ENCODE measurements at regions not wholly inside any gene's neighbourhood (a gene's known extent, or its start where the extent isn't known, plus 50 kb on each side); places are given as distances from the start of the nearest gene placed in this dataset.
"Not testable (repeated sequence)": the region's sequence is repeated elsewhere in the genome, so short reads cannot be mapped to it uniquely, and the experiment has no call there.

DNA sequence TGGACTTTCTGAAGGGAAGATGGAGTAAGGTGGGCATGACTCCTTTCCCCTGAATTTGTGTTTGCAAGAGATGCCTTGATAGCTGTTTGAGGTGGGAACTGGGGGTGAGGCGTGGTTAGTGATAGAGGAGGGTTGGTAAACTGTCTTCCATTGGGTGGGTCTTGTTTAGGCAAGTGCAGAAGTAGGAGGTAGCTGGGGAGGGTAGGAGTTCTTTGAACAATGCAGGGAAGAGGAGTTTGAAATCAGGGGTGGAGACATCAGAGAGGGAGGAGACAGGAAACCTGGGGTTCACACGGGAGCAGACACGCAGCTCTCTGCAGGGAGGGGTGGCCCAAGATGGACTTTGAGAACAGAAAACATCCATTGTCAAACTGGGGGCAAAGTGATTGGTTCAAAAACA lies 267.1 kb downstream of the TSN start:
- no peak for DNase-seq

DNA sequence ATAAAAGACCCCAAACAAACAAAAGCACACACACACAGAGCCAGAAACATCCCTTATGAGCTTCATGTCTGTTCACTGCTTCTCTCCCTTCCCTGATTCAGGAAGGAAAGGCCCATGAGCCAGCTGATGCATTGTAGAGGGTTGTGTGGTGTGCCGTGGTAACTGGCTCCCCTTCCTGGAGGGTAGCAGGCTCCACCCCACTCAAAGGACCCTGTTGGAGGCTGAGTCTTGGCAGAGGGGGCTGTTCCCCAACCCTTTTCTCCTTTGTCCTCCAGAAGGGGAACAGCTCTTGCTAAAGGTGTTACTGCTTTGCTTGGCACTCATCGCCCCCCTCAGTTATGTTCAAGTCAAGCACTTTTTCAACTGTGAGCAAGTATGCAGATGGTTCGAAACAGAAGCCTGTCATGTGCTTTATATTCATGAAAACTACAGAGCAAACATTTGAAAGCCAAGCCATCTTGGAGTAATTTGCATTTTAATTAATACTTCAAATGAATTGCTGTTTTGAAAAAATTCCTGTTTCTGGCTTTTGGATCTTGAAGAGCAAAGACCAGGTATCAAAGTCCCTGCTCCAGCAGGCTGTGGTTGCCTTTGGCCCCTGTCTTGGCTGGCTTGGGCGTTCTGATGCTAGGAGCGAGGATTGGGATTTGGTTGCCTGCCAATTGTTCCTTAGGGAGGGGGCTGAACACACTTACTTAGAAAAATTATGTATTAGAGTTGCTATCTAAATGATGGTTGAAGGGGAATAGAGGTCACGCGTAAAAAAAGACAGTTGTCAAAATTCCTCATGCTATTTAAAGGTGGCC lies 267.8 kb downstream of the TSN start:
- peak; percentile 3 for DNase-seq

DNA sequence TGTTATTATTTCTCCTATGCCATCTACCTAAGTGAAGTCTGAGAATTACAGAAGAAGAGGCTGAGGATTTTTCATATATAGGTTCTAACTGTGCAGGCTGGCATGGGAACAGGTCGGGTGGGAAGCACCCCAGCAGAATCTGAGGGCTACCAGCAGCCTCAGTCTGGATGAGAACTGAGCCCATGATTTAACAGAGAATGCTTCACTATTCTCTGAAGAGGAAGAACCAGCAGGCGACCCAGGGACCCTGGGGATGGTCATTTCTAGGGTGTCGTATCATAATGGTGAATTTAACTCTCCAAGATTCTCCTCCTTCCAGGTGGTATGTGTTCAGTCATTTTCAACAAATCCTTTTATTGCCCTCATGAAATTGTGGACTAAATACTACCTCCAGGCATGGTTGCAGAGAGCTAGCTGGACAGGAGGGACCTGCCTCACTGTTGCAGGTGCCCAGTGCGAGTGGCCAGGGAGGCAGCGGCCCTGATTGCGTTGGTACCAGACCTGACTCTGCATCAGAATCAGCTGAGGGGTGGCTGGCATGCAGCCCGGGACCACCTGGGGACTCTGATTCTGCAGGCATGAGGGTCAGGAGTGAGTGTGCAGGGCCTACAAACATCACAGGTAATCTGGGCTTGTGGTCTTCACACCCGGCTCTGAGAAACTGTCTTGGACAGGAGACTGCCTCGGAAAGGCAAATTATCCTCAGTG lies 272.2 kb downstream of the TSN start:
- DNase-seq, result no peak

DNA sequence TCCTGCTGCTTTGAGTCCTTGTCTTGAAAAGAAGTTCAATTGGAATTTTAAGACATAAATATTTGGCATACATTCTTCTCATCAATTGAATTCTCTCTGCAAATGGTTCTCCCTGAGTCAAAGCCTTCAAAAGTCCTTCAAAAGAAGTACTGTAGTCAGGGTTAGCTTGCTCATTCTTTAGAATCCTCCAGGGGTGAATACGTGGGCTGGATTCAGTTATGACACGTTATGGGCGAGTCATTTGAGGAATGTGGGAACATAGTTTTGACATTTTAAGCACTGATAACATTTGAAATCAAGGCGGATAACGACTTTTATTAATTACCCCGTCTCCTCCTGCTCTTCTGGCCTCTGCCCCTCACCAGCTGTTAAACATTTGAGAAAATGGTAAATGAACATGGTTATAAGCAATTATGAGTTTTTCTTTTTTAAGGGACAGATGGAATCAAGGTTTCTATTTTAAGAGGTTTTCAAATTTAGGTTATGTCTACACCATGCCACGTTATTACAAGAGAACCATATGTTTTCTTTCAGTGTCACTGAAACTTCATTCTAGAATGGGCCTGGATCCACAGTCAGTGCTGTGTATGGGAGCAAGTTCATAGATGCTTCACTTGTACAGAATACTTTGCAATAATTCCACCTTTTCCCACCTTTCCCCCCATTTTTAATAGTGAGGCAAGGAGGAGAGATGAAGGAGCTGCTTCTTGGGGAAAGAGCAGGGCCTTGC lies 273.1 kb downstream of the TSN start:
- no peak for DNase-seq

DNA sequence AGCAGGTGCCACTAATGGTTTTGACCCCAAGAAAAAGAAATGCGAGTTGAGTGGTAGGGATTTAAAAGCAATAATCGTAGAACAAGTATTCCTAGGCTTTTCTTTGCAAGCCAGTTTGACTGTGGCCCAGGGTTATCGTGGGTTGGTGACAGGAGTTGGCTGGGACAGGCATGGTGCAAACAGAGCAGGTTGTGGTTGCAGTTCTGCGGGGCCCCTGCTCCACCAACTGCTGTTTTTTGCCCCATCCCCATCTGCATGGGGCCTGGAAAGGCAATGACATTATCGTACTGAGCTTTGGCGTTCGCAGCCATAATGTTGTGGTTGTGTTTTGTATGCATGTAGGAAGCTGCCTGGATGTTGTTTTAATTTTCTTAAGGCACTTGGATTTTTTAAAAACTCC lies 274.0 kb downstream of the TSN start:
- no peak for DNase-seq

- no peak for DNase-seq
Observed at GRCh38 chr2:122029945-122030344, 274.5 kb downstream of the TSN start.

GRCh38 chr2:122031544-122032263 lies 276.3 kb downstream of the TSN start:
- DNase-seq, result no peak

DNA sequence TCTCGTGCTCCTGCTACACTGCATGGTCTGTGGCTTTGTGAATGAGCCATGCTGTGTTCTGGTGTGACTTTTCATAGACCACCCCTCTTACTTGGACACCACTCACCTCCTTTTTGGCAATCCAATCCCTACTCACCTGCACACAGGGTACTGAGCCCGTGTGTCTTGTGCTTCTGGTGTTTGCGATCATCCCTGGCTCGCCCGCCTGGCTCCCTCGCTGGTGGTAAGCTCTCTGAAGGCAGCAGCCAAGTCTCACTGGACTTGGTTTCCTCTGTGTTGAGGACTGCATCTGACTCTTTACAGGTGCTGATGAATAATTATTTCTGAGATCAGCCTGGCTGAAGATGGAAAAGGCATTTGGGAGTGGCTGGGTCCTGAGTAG lies 276.8 kb downstream of the TSN start:
- no peak for DNase-seq

GRCh38 chr2:122033778-122034177 lies 278.3 kb downstream of the TSN start:
- no peak for DNase-seq

- DNase-seq, result no peak
Observed at GRCh38 chr2:122034344-122034743, 278.9 kb downstream of the TSN start.

DNA sequence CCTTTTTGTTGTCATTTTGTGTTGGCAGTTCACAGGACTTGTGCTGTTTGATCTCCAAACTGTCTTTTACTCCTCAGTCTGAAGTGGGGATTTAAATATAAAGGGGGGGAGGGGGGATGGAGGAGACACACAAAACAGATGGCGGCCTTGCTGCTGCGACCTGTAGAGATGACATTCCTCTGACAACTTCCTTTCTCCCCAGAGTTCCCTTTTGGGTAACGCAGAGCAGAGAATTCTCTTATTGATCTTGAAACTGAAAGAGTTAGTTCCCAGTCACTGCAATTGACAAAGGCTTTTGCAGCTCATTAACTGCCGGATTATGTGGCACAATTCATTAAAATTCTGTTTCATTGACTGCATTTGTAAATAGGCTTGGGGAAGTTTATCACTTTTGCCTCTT lies 279.3 kb downstream of the TSN start:
- DNase-seq, result no peak

DNA sequence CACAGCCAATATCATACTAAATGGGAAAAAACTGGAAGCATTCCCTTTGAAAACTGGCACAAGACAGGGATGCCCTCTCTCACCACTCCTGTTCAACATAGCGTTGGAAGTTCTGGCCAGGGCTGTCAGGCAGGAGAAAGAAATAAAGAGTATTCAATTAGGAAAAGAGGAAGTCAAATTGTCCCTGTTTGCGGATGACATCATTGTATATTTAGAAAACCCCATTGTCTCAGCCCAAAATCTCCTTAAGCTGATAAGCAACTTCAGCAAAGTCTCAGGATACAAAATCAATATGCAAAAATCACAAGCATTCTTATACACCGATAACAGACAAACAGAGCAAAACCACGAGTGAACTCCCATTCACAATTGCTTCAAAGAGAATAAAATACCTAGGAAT lies 283.4 kb downstream of the TSN start:
- DNase-seq, result not testable (repeated sequence)

DNA sequence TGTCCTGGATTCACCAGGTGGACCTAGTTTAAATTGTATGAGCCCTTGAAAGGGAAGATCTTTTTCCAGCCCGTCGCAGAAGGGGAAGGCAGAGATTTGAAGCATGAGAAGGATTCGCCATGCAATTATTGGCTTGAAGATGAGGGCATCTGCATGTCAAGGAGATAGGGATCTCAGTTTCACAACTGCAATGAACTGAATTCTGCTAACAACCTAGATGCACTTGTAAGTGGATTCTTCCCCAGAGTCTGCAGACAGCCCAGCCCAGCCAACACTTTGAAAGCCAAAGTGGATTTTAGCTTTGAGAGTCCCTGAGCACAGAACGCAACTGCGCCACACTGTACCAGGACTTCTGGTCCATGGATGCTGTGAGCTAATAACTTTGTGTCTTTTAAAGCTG lies 286.0 kb downstream of the TSN start:
- no peak for DNase-seq

- not testable (repeated sequence) for DNase-seq
Observed at GRCh38 chr2:122051659-122052058, 296.2 kb downstream of the TSN start.

DNA sequence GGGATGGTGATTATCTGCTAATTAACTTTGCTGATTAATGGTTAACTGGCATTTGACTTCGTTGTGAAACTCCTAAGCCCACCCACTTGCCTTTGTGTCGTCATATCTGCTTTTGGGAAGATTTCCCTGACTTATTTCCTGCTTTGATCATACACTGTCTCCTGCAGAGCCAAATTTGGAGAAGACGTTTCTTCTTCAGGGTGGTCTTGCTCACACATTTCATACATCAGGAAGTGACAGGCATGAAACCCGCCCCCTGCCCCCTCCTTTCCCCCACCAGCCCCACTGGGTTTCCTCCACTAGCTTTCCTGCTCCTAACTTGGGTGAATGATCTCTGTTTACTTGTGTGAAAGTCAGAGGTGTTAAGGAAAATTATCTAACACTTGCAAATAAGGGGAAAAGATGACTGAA lies 300.1 kb downstream of the TSN start:
- no peak for DNase-seq

GRCh38 chr2:122056853-122057252 lies 301.4 kb downstream of the TSN start:
- DNase-seq, result no peak

DNA sequence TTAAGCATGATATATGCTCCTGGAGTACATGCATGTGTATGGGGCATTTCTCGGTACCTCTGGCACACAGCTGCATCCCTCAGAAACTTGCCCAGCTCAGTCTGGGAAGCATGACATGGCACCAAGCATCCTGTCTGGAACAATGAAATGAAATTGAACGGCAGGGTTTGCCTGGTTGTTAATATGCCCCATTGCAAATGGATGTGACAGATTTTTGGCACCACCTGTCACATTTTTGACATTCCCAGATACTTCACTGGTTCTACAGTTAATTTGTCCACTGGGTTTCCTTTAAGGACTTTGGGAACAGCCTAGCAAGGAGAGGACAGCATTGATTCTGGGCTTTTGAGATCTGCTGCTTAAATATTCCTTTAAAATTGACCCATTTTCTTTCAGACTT lies 305.8 kb downstream of the TSN start:
- no peak for DNase-seq

GRCh38 chr2:122061831-122062230 lies 306.4 kb downstream of the TSN start:
- no peak for DNase-seq

- DNase-seq, result no peak
Observed at GRCh38 chr2:122062506-122062905, 307.1 kb downstream of the TSN start.

DNA sequence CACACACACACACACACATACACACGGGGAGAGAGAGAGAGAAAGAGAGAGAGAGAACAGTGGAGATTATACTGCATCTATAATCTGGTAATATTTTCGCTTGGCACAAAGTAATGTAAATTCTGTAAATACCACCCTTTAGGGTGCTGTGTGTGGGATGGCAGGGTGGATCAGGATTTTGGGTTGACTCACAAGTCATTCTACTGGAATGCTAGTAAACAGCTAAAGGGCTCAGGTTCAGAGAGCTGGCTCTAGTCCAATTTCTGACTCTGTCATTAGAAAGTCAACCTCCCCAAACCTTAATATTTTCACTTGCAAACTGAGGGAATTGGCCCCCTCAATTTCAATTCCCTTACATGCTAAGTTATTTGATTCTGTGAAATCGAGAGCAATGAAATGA lies 308.3 kb downstream of the TSN start:
- DNase-seq, result no peak

- DNase-seq, result no peak
Observed at GRCh38 chr2:122070241-122070731, 314.8 kb downstream of the TSN start.

DNA sequence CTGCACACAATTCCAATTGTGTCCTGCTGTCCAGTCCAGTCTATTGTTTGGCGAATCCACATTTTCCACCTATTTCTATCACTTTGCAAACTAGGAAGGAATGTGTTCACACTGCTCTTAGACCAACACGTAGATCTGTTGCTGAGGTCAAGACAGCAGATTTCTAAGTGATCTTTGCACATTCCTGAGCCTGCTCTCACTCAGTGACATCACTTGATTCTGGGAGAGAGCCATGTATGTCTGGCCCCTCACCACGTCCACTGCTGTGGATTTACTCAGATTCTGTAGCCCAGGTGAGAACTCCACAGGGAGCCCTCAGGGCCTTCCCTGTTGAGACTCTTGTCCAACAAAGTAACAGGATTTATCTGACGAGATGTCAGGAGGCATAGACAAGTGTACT lies 317.2 kb downstream of the TSN start:
- no peak for DNase-seq

DNA sequence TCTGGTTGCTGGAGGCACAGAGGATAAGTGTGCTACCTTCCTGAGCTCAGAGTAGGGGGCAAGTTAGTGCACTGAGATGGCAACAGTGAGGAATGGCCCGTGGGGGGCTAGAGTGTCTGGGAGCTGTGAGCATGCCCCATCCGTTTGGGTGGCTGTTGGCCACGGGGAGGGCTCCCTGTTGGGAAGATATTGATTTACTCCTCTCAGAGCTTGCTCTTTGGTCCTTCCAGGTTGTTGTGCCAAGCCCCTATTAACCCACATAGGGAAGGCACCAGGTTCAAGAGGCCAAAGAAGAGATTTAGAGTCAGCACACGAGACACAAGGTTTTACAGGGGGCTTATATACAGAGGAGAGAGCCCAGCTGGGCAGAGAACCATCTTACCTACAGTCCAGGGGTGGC lies 318.8 kb downstream of the TSN start:
- no peak for DNase-seq

All from NCI-H1105 (cell line).